Hepatocyte (in vitro differentiated cells): ENCODE measurements at regions not wholly inside any gene's neighbourhood (a gene's known extent, or its start where the extent isn't known, plus 50 kb on each side); places are given as distances from the start of the nearest gene placed in this dataset.

Experiments used
- DNase-seq: peaks from one replicate; pipeline ENCODE4 v3.0.0-alpha.2; 2016; ENCODE audit warnings: low spot score
- H2AFZ ChIP-seq: fragments of 200-600 bp; sonication (generic); 2 replicates; pipeline ENCODE4 v1.6.0; 2016; ENCODE audit warnings: antibody characterized with exemption, mild to moderate bottlenecking
- H3K27ac ChIP-seq: fragments of 200-600 bp; sonication (generic); 2 replicates; pipeline ENCODE4 v1.5.1; 2016; ENCODE audit warnings: mild to moderate bottlenecking
- H3K27me3 ChIP-seq: fragments of 200-600 bp; sonication (generic); 2 replicates; pipeline ENCODE4 v1.6.1; 2016
- H3K36me3 ChIP-seq: fragments of 200-600 bp; sonication (generic); replicated peaks from 2 replicates; pipeline ENCODE4 v1.5.1; 2016; ENCODE audit warnings: low read depth; ENCODE audit not compliant: insufficient read depth
- H3K4me1 ChIP-seq: fragments of 200-600 bp; sonication (generic); 2 replicates; pipeline ENCODE4 v1.5.1; 2016; ENCODE audit warnings: mild to moderate bottlenecking, moderate library complexity; ENCODE audit not compliant: insufficient read depth
- H3K4me2 ChIP-seq: fragments of 200-600 bp; sonication (generic); 2 replicates; pipeline ENCODE4 v1.6.0; 2016
- H3K4me3 ChIP-seq: fragments of 200-600 bp; sonication (generic); 2 replicates; pipeline ENCODE4 v1.5.1; 2016; ENCODE audit warnings: mild to moderate bottlenecking
- H3K79me2 ChIP-seq: fragments of 200-600 bp; sonication (generic); 2 replicates; pipeline ENCODE4 v1.6.0; 2017; ENCODE audit warnings: mild to moderate bottlenecking
- H3K9me2 ChIP-seq: fragments of 200-600 bp; sonication (generic); replicated peaks from 2 replicates; pipeline ENCODE4 v1.6.0; 2017; ENCODE audit warnings: mild to moderate bottlenecking; ENCODE audit not compliant: insufficient read depth
- H3K9me3 ChIP-seq: fragments of 200-600 bp; sonication (generic); 2 replicates; pipeline ENCODE4 v1.5.1; 2016; ENCODE audit warnings: low read depth, mild to moderate bottlenecking
- H4K20me1 ChIP-seq: fragments of 200-600 bp; sonication (generic); 2 replicates; pipeline ENCODE4 v1.6.0; 2016; ENCODE audit warnings: mild to moderate bottlenecking; ENCODE audit not compliant: insufficient read depth, poor library complexity, severe bottlenecking
- EZH2 ChIP-seq: fragments of 200-600 bp; sonication (generic); IDR thresholded peaks from 2 replicates; pipeline ENCODE4 v1.6.1; 2016; ENCODE audit warnings: antibody characterized with exemption, mild to moderate bottlenecking, borderline replicate concordance
- EZH2phosphoT487 ChIP-seq: fragments of 200-600 bp; sonication (generic); IDR thresholded peaks from one replicate; pipeline ENCODE4 v1.6.1; 2018; ENCODE audit warnings: antibody characterized with exemption, mild to moderate bottlenecking, low read depth, moderate library complexity; ENCODE audit not compliant: unreplicated experiment, severe bottlenecking
- WGBS: methylation state at CpG from one replicate; pipeline ENCODE4 v1.1.6; 2016; ENCODE audit warnings: low lambda C conversion rate; ENCODE audit errors: missing lambda C conversion rate; 5-methylcytosine and 5-hydroxymethylcytosine counted together
- TF ChIP-seq, protein P1 (sequence below): fragments of 200-600 bp; sonication (generic); IDR thresholded peaks from 2 replicates; pipeline ENCODE4 v1.5.1; 2016; ENCODE audit warnings: antibody characterized with exemption, mild to moderate bottlenecking; ENCODE audit not compliant: poor library complexity

DNA sequence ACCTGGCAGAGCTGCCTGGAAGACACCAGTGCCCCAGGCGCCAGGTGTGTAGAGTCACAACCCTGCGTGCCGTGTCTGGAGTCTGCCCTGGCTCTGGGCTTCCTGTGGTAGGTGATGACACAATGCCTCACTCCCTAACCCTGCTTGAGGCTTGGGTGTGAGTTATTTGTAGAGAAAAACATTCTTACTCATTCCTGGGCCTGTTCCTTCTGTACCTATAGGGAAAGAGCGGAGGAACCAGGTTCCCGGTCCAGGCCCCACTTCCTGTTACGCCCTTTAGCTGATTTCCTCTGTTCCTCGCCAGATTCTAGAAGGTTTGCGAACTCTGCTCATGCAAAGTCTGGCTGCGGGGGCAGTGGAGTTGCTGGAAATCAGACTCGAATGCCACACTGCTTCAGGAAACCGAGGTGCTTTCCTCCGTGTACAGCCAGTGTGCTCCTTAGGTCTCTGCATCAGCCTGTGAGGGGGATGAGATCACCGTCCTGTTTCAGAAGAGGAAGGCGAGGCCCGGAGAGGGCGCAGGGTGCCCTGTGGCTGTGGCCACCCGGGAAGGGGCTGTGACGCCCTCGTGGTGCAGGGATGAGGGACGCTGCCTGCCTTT is 67.1 kb upstream of the DUSP22 start:
- H3K27me3 ChIP-seq, result no peaks in the 10 kb centered on the region
- TF ChIP-seq EZH2 (no peak), EZH2phosphoT487 (no peak)
- TF ChIP-seq, protein P1, sequence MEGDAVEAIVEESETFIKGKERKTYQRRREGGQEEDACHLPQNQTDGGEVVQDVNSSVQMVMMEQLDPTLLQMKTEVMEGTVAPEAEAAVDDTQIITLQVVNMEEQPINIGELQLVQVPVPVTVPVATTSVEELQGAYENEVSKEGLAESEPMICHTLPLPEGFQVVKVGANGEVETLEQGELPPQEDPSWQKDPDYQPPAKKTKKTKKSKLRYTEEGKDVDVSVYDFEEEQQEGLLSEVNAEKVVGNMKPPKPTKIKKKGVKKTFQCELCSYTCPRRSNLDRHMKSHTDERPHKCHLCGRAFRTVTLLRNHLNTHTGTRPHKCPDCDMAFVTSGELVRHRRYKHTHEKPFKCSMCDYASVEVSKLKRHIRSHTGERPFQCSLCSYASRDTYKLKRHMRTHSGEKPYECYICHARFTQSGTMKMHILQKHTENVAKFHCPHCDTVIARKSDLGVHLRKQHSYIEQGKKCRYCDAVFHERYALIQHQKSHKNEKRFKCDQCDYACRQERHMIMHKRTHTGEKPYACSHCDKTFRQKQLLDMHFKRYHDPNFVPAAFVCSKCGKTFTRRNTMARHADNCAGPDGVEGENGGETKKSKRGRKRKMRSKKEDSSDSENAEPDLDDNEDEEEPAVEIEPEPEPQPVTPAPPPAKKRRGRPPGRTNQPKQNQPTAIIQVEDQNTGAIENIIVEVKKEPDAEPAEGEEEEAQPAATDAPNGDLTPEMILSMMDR, result no peak
- H3K36me3 ChIP-seq, result no peaks in the 10 kb centered on the region
- no peak overlapping the region for H3K4me3 ChIP-seq
- no peak for DNase-seq
- H3K9me2 ChIP-seq, result no peaks in the 10 kb centered on the region
- H3K9me3 ChIP-seq, result no peaks in the 10 kb centered on the region
- H4K20me1 ChIP-seq, result no peaks in the 10 kb centered on the region
- no peak overlapping the region for H3K27ac ChIP-seq
- H3K79me2 ChIP-seq, result no peaks in the 10 kb centered on the region
- H3K4me2 ChIP-seq, result no peak overlapping the region
- H3K4me1 ChIP-seq, result no peaks in the 10 kb centered on the region
- WGBS, result 88% methylated on average over 20 of the region's 20 CpGs
- H2AFZ ChIP-seq, result no peak overlapping the region

DNA sequence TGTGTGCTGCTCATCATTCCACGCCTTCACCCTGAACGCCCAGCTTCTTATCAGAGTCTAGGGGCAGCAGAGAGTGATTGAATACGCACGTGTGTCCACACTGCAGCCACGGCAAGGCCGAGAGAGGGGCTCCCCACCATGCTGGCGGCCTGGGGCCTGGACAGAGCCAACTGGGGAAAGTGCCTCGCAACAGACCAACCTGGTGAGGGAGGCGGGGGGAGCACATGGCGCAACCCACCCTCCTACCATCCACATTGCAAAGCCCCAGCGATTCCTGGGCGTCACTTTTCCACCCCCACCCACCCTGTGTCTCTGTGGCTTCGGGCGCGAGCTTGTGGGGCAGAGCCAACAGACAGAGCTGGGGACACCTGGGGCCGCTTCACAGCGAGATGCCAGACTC is 66.4 kb upstream of the DUSP22 start:
- TF ChIP-seq, protein P1, result no peak
- TF ChIP-seq EZH2 (no peak), EZH2phosphoT487 (no peak)
- no peak overlapping the region for H2AFZ ChIP-seq
- H3K9me3 ChIP-seq, result no peaks in the 10 kb centered on the region
- no peaks in the 10 kb centered on the region for H4K20me1 ChIP-seq
- H3K27ac ChIP-seq, result no peak overlapping the region
- 90% methylated on average over 16 of the region's 17 CpGs for WGBS
- no peak for DNase-seq
- H3K9me2 ChIP-seq, result no peaks in the 10 kb centered on the region
- H3K4me2 ChIP-seq, result no peak overlapping the region
- H3K4me3 ChIP-seq, result no peak overlapping the region
- H3K36me3 ChIP-seq, result no peaks in the 10 kb centered on the region
- H3K4me1 ChIP-seq, result no peaks in the 10 kb centered on the region
- H3K79me2 ChIP-seq, result no peaks in the 10 kb centered on the region
- H3K27me3 ChIP-seq, result no peaks in the 10 kb centered on the region

DNA sequence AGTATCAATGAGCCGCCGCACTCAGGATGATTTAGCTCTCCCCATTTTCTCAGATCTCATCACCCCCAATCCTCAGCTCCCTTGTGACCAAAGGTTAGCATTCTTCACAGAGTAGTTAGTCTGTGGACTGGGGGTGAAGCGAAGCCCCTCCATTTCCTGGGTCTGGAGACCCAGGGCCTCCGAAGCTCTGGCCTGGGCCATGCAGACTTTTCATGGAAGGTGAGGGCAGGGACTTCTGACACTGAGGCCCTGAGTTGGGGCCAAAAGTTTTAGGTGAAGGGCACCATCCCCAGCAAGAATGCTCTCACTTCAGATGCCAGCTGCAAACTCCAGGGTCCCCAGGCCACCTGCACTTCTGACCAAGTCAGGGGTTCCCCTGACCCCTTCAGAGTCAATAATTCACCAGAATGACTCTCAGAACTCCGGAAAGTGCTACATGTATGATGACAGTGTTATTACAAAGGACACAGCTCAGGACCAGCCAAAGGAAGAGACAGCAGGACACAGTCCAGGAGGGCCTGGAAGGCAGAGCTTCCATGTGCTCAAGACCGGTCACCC is 65.7 kb upstream of the DUSP22 start:
- H3K79me2 ChIP-seq, result no peaks in the 10 kb centered on the region
- no peaks in the 10 kb centered on the region for H3K36me3 ChIP-seq
- no peak overlapping the region for H2AFZ ChIP-seq
- no peaks in the 10 kb centered on the region for H3K4me1 ChIP-seq
- no peak for DNase-seq
- H3K4me2 ChIP-seq, result no peak overlapping the region
- H3K27ac ChIP-seq, result no peak overlapping the region
- no peaks in the 10 kb centered on the region for H3K9me2 ChIP-seq
- H3K4me3 ChIP-seq, result no peak overlapping the region
- no peaks in the 10 kb centered on the region for H3K9me3 ChIP-seq
- no peaks in the 10 kb centered on the region for H3K27me3 ChIP-seq
- TF ChIP-seq, protein P1, result no peak
- TF ChIP-seq EZH2 (no peak), EZH2phosphoT487 (no peak)
- no peaks in the 10 kb centered on the region for H4K20me1 ChIP-seq
- 94% methylated on average over 6 of the region's 6 CpGs for WGBS
